ENCODE measurements at regions not wholly inside any gene's neighbourhood (a gene's known extent, or its start where the extent isn't known, plus 50 kb on each side); places are given as distances from the start of the nearest gene placed in this dataset.

DNA sequence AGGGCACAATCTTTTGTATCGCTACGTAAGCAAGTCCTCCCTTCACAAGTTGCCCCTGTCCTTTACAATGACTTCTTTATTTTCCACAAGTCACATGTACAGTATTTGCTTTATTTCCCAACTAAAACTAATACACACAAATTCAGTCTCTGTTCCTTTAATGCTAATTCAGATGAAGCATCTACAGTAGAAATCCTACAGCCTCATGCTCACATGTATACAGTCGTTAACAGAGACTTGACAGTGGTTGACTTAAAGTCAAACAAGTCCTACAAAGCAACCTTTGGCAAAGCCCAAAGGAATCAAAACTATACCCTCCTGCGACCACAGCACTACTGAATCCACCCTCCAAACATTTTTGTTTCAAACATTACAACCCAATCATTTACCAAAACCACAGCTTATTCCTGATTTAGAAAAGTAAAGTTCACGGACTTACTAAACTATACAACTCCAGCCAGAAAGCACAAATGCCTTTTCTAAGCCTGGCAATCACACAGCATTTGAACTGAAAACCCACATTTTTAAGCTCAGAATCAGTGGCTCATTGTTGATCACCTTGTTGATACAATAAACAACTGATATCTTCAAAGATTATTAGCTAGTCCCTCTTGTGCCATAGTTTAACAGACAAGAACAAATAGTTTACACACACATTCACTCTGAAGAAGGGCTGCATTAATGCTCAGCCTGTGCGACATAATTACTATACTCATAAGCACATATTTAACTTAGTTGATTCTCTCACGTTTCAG lies 70.9 kb upstream of the NHSL1 start (continued):
- TF ChIP-seq ZNF138 (CRISPR knock-in tag; IDR thresholded peaks at IDR 0.05; ENCODE audit: low read depth) (no peak), ZNF224 (CRISPR knock-in tag; IDR thresholded peaks at IDR 0.05) (no peak), ATF7-NPFF (CRISPR knock-in tag; IDR thresholded peaks at IDR 0.05; ENCODE audit: low read depth) (no peak), RNF2 (conservative IDR thresholded peaks at IDR 0.05; ENCODE audit: low read depth) (no peak), SNAI1 (CRISPR knock-in tag; IDR thresholded peaks at IDR 0.05; ENCODE audit: borderline replicate concordance) (no peak), KDM5A (IDR thresholded peaks at IDR 0.05; ENCODE audit: borderline replicate concordance, low read length) (0 out of 2 replicates have a peak, but pooled peaks have one; percentile 23), ZNF383 (CRISPR knock-in tag; IDR thresholded peaks at IDR 0.05; ENCODE audit: borderline replicate concordance) (no peak), ZNF567 (CRISPR knock-in tag; IDR thresholded peaks at IDR 0.05; ENCODE audit: borderline replicate concordance) (no peak), ZNF34 (CRISPR knock-in tag; IDR thresholded peaks at IDR 0.05; ENCODE audit: borderline replicate concordance) (no peak), PRMT3 (CRISPR knock-in tag; IDR thresholded peaks at IDR 0.05; ENCODE audit: borderline replicate concordance, low read depth) (no peak), ZNF329 (CRISPR knock-in tag; IDR thresholded peaks at IDR 0.05; ENCODE audit: low read depth) (no peak), TARDBP (CRISPR knock-in tag; IDR thresholded peaks at IDR 0.05) (no peak), THAP11 (CRISPR knock-in tag; IDR thresholded peaks at IDR 0.05) (peak; percentile 44; the same call in 1 of the 2 replicates), PPARG (CRISPR knock-in tag; conservative IDR thresholded peaks at IDR 0.05) (0 out of 2 replicates have a peak, but pooled peaks have one; percentile 24), NCOR1 (IDR thresholded peaks at IDR 0.05; ENCODE audit: borderline replicate concordance, low read length) (peak; percentile 81; the same call in 1 of the 2 replicates), ELF3 (CRISPR knock-in tag; IDR thresholded peaks at IDR 0.05) (0 out of 2 replicates have a peak, but pooled peaks have one; percentile 12), HOXA5 (CRISPR knock-in tag; IDR thresholded peaks at IDR 0.05) (no peak), ZFP1 (CRISPR knock-in tag; IDR thresholded peaks at IDR 0.05) (peak; percentile 60; the same call in 1 of the 2 replicates), ZNF598 (CRISPR knock-in tag; IDR thresholded peaks at IDR 0.05; ENCODE audit: borderline replicate concordance) (no peak)
- TF ChIP-seq, protein P1, sequence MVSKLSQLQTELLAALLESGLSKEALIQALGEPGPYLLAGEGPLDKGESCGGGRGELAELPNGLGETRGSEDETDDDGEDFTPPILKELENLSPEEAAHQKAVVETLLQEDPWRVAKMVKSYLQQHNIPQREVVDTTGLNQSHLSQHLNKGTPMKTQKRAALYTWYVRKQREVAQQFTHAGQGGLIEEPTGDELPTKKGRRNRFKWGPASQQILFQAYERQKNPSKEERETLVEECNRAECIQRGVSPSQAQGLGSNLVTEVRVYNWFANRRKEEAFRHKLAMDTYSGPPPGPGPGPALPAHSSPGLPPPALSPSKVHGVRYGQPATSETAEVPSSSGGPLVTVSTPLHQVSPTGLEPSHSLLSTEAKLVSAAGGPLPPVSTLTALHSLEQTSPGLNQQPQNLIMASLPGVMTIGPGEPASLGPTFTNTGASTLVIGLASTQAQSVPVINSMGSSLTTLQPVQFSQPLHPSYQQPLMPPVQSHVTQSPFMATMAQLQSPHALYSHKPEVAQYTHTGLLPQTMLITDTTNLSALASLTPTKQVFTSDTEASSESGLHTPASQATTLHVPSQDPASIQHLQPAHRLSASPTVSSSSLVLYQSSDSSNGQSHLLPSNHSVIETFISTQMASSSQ (IDR thresholded peaks at IDR 0.05; ENCODE audit: low read depth): no peak
- TF ChIP-seq, protein P1 (CRISPR knock-in tag; IDR thresholded peaks at IDR 0.05; ENCODE audit: borderline replicate concordance): peak; percentile 44; the same call in 1 of the 2 replicates
- TF ChIP-seq, protein P2, sequence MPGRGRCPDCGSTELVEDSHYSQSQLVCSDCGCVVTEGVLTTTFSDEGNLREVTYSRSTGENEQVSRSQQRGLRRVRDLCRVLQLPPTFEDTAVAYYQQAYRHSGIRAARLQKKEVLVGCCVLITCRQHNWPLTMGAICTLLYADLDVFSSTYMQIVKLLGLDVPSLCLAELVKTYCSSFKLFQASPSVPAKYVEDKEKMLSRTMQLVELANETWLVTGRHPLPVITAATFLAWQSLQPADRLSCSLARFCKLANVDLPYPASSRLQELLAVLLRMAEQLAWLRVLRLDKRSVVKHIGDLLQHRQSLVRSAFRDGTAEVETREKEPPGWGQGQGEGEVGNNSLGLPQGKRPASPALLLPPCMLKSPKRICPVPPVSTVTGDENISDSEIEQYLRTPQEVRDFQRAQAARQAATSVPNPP (CRISPR knock-in tag; IDR thresholded peaks at IDR 0.05): no peak
- TF ChIP-seq, protein P3, sequence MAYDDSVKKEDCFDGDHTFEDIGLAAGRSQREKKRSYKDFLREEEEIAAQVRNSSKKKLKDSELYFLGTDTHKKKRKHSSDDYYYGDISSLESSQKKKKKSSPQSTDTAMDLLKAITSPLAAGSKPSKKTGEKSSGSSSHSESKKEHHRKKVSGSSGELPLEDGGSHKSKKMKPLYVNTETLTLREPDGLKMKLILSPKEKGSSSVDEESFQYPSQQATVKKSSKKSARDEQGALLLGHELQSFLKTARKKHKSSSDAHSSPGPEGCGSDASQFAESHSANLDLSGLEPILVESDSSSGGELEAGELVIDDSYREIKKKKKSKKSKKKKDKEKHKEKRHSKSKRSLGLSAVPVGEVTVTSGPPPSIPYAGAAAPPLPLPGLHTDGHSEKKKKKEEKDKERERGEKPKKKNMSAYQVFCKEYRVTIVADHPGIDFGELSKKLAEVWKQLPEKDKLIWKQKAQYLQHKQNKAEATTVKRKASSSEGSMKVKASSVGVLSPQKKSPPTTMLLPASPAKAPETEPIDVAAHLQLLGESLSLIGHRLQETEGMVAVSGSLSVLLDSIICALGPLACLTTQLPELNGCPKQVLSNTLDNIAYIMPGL (CRISPR knock-in tag; IDR thresholded peaks at IDR 0.05; ENCODE audit: borderline replicate concordance in 1 of 2, low read depth in 1 of 2): peak in 1 of 2 experiments; percentile 53; a peak in 1 of 4 replicates
